BE2C (cell line): ENCODE measurements at regions not wholly inside any gene's neighbourhood (a gene's known extent, or its start where the extent isn't known, plus 50 kb on each side); places are given as distances from the start of the nearest gene placed in this dataset.

Experiments
- DNase-seq: peaks from one replicate; pipeline ENCODE4 v3.0.0-alpha.2; 2020
- H3K27me3 ChIP-seq: fragments of 250-450 bp; sonication (Bioruptor Pico); 2 replicates; pipeline ENCODE4 v1.5.1; 2020; ENCODE audit warnings: mild to moderate bottlenecking
- H3K36me3 ChIP-seq: fragments of 250-450 bp; sonication (Bioruptor Pico); 2 replicates; pipeline ENCODE4 v1.5.1; 2020; ENCODE audit warnings: mild to moderate bottlenecking
- H3K4me1 ChIP-seq: fragments of 250-450 bp; sonication (Bioruptor Pico); 2 replicates; pipeline ENCODE4 v1.5.1; 2020
- H3K4me3 ChIP-seq: 2 replicates; pipeline ENCODE4 v1.5.1; 2011; ENCODE audit warnings: low read depth, low read length
- H3K9me3 ChIP-seq: fragments of 250-450 bp; sonication (Bioruptor Pico); 2 replicates; pipeline ENCODE4 v1.5.1; 2020
- CTCF ChIP-seq: IDR thresholded peaks from 2 replicates; pipeline ENCODE4 v1.5.1; 2012; ENCODE audit warnings: mild to moderate bottlenecking, low read depth, low read length

- H3K4me1 ChIP-seq: no peaks in the 10 kb centered on the region
- no peak for TF ChIP-seq CTCF
- DNase-seq: no peak
- peaks cover 3% of the 10 kb centered on the region; the same call in 1 of the 2 replicates for H3K27me3 ChIP-seq
- no peaks in the 10 kb centered on the region for H3K36me3 ChIP-seq
- no peak overlapping the region for H3K4me3 ChIP-seq
- no peaks in the 10 kb centered on the region for H3K9me3 ChIP-seq
Observed at GRCh38 chr6:151698931-151699700, 108.4 kb upstream of the ESR1 start.

- no peak for TF ChIP-seq CTCF
- H3K36me3 ChIP-seq: no peaks in the 10 kb centered on the region
- H3K4me3 ChIP-seq: no peak overlapping the region
- no peaks in the 10 kb centered on the region for H3K9me3 ChIP-seq
- H3K27me3 ChIP-seq: peaks cover 3% of the 10 kb centered on the region; the same call in 1 of the 2 replicates
- H3K4me1 ChIP-seq: no peaks in the 10 kb centered on the region
- no peak for DNase-seq
Observed at GRCh38 chr6:151699719-151700118, 107.8 kb upstream of the ESR1 start.

- H3K36me3 ChIP-seq: no peaks in the 10 kb centered on the region
- no peaks in the 10 kb centered on the region for H3K4me1 ChIP-seq
- no peaks in the 10 kb centered on the region for H3K9me3 ChIP-seq
- no peak for TF ChIP-seq CTCF
- peaks cover 3% of the 10 kb centered on the region; the same call in 1 of the 2 replicates for H3K27me3 ChIP-seq
- H3K4me3 ChIP-seq: no peak overlapping the region
- no peak for DNase-seq
Observed at GRCh38 chr6:151701911-151702562, 105.4 kb upstream of the ESR1 start.

GRCh38 chr6:151702851-151703658, 104.4 kb upstream of the ESR1 start:
- no peaks in the 10 kb centered on the region for H3K36me3 ChIP-seq
- H3K4me1 ChIP-seq: no peaks in the 10 kb centered on the region
- H3K9me3 ChIP-seq: no peaks in the 10 kb centered on the region
- TF ChIP-seq CTCF: no peak
- peaks cover 3% of the 10 kb centered on the region; the same call in 1 of the 2 replicates for H3K27me3 ChIP-seq
- no peak for DNase-seq
- no peak overlapping the region for H3K4me3 ChIP-seq

- no peak for TF ChIP-seq CTCF
Observed at GRCh38 chr6:151704383-151704782, 103.1 kb upstream of the ESR1 start.

More at GRCh38 chr6:151704383-151704782, 103.1 kb upstream of the ESR1 start:
- Histone ChIP-seq H3K4me3 (no peak overlapping the region), H3K9me3 (no peaks in the 10 kb centered on the region), H3K4me1 (no peaks in the 10 kb centered on the region), H3K27me3 (peaks cover 2% of the 10 kb centered on the region; the same call in 1 of the 2 replicates), H3K36me3 (no peaks in the 10 kb centered on the region)
- no peak for DNase-seq
